Fibroblast of pulmonary artery (primary cell): ENCODE measurements at regions not wholly inside any gene's neighbourhood (a gene's known extent, or its start where the extent isn't known, plus 50 kb on each side); places are given as distances from the start of the nearest gene placed in this dataset.

Source experiments
- DNase-seq: peaks from one replicate; pipeline ENCODE4 v3.0.0-alpha.2; 2010; ENCODE audit warnings: low read depth
- H3K4me3 ChIP-seq: replicated peaks from 2 replicates; pipeline ENCODE4 v1.5.1; 2011; ENCODE audit warnings: low read depth, mild to moderate bottlenecking, control low read depth, low read length, moderate library complexity
- CTCF ChIP-seq: IDR thresholded peaks from 2 replicates; pipeline ENCODE4 v1.5.1; 2011; ENCODE audit warnings: mild to moderate bottlenecking, control low read depth, low read length, inconsistent platforms; ENCODE audit errors: missing control alignments

- TF ChIP-seq CTCF = no peak
- peak; percentile 95 for DNase-seq
- peak overlapping the region; percentile 35 for H3K4me3 ChIP-seq
These were observed 649.1 kb upstream of the GJE1 start for GRCh38 chr6:141483598-141484061.

- H3K4me3 ChIP-seq = peak overlapping the region; percentile 35
- no peak for DNase-seq
- TF ChIP-seq CTCF = no peak
These were observed 649.7 kb upstream of the GJE1 start for GRCh38 chr6:141482796-141483597.

- DNase-seq = no peak
- H3K4me3 ChIP-seq = no peak overlapping the region
- no peak for TF ChIP-seq CTCF
These were observed 657.5 kb upstream of the GJE1 start for GRCh38 chr6:141475259-141475658.

- no peak for TF ChIP-seq CTCF
- no peak overlapping the region for H3K4me3 ChIP-seq
- no peak for DNase-seq
These were observed 660.4 kb upstream of the GJE1 start for GRCh38 chr6:141472162-141472928.

- no peak for TF ChIP-seq CTCF
- no peak for DNase-seq
- no peak overlapping the region for H3K4me3 ChIP-seq
These were observed 661.9 kb upstream of the GJE1 start for GRCh38 chr6:141470810-141471209.

- no peak for TF ChIP-seq CTCF
These were observed 664.8 kb upstream of the GJE1 start for GRCh38 chr6:141467881-141468280.

More at GRCh38 chr6:141467881-141468280, 664.8 kb upstream of the GJE1 start:
- peak; percentile 69 for DNase-seq
- no peak overlapping the region for H3K4me3 ChIP-seq
